ENCODE measurements at regions not wholly inside any gene's neighbourhood (a gene's known extent, or its start where the extent isn't known, plus 50 kb on each side); places are given as distances from the start of the nearest gene placed in this dataset. TPM values are rescaled to one million over a fixed set of nuclear protein-coding genes. Genes with fewer than 3 reads are reported as not detected.
"Not testable (repeated sequence)": the region's sequence is repeated elsewhere in the genome, so short reads cannot be mapped to it uniquely, and the experiment has no call there.

GRCh38 chr4:100009490-100009889 lies 59.4 kb upstream of the H2AZ1 start:
- H3K4me2 ChIP-seq, result no peak overlapping the region
- H3K36me3 ChIP-seq (replicated peaks; ENCODE audit: insufficient read depth, low read depth), result no peaks in the 10 kb centered on the region
- WGBS (ENCODE audit: low lambda C conversion rate, missing lambda C conversion rate), result 48% methylated on average over 1 of the region's 1 CpG
- H3K79me2 ChIP-seq, result no peaks in the 10 kb centered on the region
- no peaks in the 10 kb centered on the region for H3K4me1 ChIP-seq (ENCODE audit: insufficient read depth)
- H4K20me1 ChIP-seq (ENCODE audit: insufficient read depth, poor library complexity, severe bottlenecking), result no peaks in the 10 kb centered on the region
- no peak overlapping the region for H2AFZ ChIP-seq
- H3K9me3 ChIP-seq (ENCODE audit: low read depth), result no peaks in the 10 kb centered on the region
- no peak overlapping the region for H3K27ac ChIP-seq
- no peak overlapping the region for H3K4me3 ChIP-seq
- DNase-seq (ENCODE audit: low spot score), result no peak
- no peaks in the 10 kb centered on the region for H3K9me2 ChIP-seq (replicated peaks; ENCODE audit: insufficient read depth)
- TF ChIP-seq EZH2 (IDR thresholded peaks at IDR 0.05; ENCODE audit: borderline replicate concordance) (no peak), CTCF (IDR thresholded peaks at IDR 0.05; ENCODE audit: poor library complexity) (no peak), EZH2phosphoT487 (IDR thresholded peaks at IDR 0.05; ENCODE audit: low read depth, severe bottlenecking, unreplicated experiment) (no peak)
- H3K27me3 ChIP-seq, result no peaks in the 10 kb centered on the region

- Histone ChIP-seq H3K27ac (no peak overlapping the region), H3K79me2 (no peaks in the 10 kb centered on the region), H3K4me3 (no peak overlapping the region), H3K4me1 (ENCODE audit: insufficient read depth) (no peaks in the 10 kb centered on the region), H3K4me2 (no peak overlapping the region), H3K9me3 (ENCODE audit: low read depth) (no peaks in the 10 kb centered on the region), H3K36me3 (replicated peaks; ENCODE audit: insufficient read depth, low read depth) (no peaks in the 10 kb centered on the region), H4K20me1 (ENCODE audit: insufficient read depth, poor library complexity, severe bottlenecking) (no peaks in the 10 kb centered on the region), H3K9me2 (replicated peaks; ENCODE audit: insufficient read depth) (no peaks in the 10 kb centered on the region), H2AFZ (no peak overlapping the region), H3K27me3 (no peaks in the 10 kb centered on the region)
- WGBS (ENCODE audit: low lambda C conversion rate, missing lambda C conversion rate), result 91% methylated on average over 1 of the region's 1 CpG
- no peak for DNase-seq (ENCODE audit: low spot score)
- TF ChIP-seq EZH2 (IDR thresholded peaks at IDR 0.05; ENCODE audit: borderline replicate concordance) (no peak), EZH2phosphoT487 (IDR thresholded peaks at IDR 0.05; ENCODE audit: low read depth, severe bottlenecking, unreplicated experiment) (no peak), CTCF (IDR thresholded peaks at IDR 0.05; ENCODE audit: poor library complexity) (no peak)
These were observed 58.0 kb upstream of the H2AZ1 start for GRCh38 chr4:100008048-100008447.

DNA sequence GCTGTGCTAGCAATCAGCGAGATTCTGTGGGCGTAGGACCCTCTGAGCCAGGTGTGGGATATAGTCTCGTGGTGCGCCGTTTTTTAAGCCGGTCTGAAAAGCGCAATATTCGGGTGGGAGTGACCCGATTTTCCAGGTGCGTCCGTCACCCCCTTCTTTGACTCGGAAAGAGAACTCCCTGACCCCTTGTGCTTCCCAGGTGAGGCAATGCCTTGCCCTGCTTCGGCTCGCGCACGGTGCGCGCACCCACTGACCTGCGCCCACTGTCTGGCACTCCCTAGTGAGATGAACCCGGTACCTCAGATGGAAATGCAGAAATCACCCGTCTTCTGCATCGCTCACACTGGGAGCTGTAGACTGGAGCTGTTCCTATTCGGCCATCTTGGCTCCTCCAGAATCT lies 56.1 kb upstream of the H2AZ1 start:
- not testable (repeated sequence) for H3K4me1 ChIP-seq (ENCODE audit: insufficient read depth); DNase-seq (ENCODE audit: low spot score); H3K9me3 ChIP-seq (ENCODE audit: low read depth); H2AFZ ChIP-seq; H3K4me2 ChIP-seq; H3K27ac ChIP-seq; H3K36me3 ChIP-seq (replicated peaks; ENCODE audit: insufficient read depth, low read depth); H3K27me3 ChIP-seq; H3K79me2 ChIP-seq; H3K9me2 ChIP-seq (replicated peaks; ENCODE audit: insufficient read depth); H3K4me3 ChIP-seq; H4K20me1 ChIP-seq (ENCODE audit: insufficient read depth, poor library complexity, severe bottlenecking)
- WGBS (ENCODE audit: low lambda C conversion rate, missing lambda C conversion rate), result 94% methylated on average over 10 of the region's 23 CpGs

Small RNAs in the stretch of these regions (small RNA-seq; reads per million reads assigned to genes)
- gene DYNLL1P6, result not detected
